Peyer's patch (tissue), 4 donors: ENCODE measurements at regions not wholly inside any gene's neighbourhood (a gene's known extent, or its start where the extent isn't known, plus 50 kb on each side); places are given as distances from the start of the nearest gene placed in this dataset.
A peak's percentile ranks its signal among the peaks of the same experiment; 100 is the strongest.

Experiments
- DNase-seq, 3 donors: peaks; one replicate each; pipeline ENCODE4 v3.0.0-alpha.2; 2017 to 2019
- H3K27ac ChIP-seq, 4 donors: fragments of 200-600 bp; sonication (generic); one replicate each; pipeline ENCODE4 v1.5.1; 2016 to 2019
- H3K27me3 ChIP-seq, 2 donors: fragments of 200-600 bp; sonication (generic); one replicate each; pipeline ENCODE4 v1.5.1; 2019
- H3K36me3 ChIP-seq, 3 donors: fragments of 200-600 bp; sonication (generic); one replicate each; pipeline ENCODE4 v1.5.1; 2016 to 2019
- H3K4me1 ChIP-seq, 4 donors: fragments of 200-600 bp; sonication (generic); one replicate each; pipeline ENCODE4 v1.5.1; 2016 to 2019
- H3K4me3 ChIP-seq, 4 donors: fragments of 200-600 bp; sonication (generic); 1 replicate in 3 of 4; 2 replicates in 1 of 4; pipeline ENCODE4 v1.5.1; 2016 to 2019; ENCODE audit warnings: mild to moderate bottlenecking in 1 of 4
- H3K9me3 ChIP-seq, 4 donors: fragments of 200-600 bp; sonication (generic); one replicate each; pipeline ENCODE4 v1.5.1; 2016 to 2019; ENCODE audit warnings: mild to moderate bottlenecking in 1 of 4
- POLR2A ChIP-seq, 2 donors: fragments of 450-650 bp; IDR thresholded peaks; one replicate each; pipeline ENCODE4 v1.5.1; 2017; ENCODE audit warnings: antibody characterized with exemption in 2 of 2, mild to moderate bottlenecking in 2 of 2, moderate library complexity in 2 of 2
- TF ChIP-seq, protein P1 (sequence below), 6 experiments: fragments of 450-650 bp in 4 of 6; fragments of 200-600 bp in 2 of 6; sonication (generic) in 1 of 6; IDR thresholded peaks; one replicate each; pipeline ENCODE4 v1.5.1; 2017 to 2019; ENCODE audit warnings: antibody characterized with exemption in 6 of 6, mild to moderate bottlenecking in 3 of 6, moderate library complexity in 1 of 6

DNA sequence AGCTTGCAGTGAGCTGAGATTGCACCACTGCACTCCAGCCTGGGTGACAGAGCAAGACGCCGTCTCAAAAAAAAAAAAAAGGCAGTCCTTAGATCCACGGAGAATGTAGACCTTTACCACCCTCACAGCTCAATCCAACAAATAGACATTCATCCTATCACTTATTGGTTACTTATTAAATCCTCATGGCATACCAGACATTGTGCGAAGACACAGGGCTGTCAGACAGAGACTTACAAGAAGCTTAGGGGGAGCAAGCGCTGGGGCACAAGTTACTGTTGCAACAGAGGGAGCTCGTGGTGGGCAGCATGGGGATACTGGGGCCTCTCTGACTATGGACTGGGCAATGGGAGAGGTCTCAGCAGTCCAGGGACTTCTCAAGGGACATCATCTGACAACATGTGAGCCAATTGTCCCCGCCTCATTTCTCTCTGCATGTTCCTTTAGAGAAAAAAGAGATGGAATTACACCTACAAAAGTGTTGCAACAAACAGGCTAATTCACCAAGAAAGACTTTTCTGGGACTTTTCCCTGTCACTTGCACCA, 82.8 kb upstream of the TNS3 start:
- TF ChIP-seq, protein P1, sequence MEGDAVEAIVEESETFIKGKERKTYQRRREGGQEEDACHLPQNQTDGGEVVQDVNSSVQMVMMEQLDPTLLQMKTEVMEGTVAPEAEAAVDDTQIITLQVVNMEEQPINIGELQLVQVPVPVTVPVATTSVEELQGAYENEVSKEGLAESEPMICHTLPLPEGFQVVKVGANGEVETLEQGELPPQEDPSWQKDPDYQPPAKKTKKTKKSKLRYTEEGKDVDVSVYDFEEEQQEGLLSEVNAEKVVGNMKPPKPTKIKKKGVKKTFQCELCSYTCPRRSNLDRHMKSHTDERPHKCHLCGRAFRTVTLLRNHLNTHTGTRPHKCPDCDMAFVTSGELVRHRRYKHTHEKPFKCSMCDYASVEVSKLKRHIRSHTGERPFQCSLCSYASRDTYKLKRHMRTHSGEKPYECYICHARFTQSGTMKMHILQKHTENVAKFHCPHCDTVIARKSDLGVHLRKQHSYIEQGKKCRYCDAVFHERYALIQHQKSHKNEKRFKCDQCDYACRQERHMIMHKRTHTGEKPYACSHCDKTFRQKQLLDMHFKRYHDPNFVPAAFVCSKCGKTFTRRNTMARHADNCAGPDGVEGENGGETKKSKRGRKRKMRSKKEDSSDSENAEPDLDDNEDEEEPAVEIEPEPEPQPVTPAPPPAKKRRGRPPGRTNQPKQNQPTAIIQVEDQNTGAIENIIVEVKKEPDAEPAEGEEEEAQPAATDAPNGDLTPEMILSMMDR (IDR thresholded peaks at IDR 0.05) = no peak
- TF ChIP-seq POLR2A (IDR thresholded peaks at IDR 0.05) = no peak
- no peak overlapping the region for H3K27ac ChIP-seq
- no peaks in the 10 kb centered on the region for H3K9me3 ChIP-seq
- H3K4me3 ChIP-seq = no peak overlapping the region
- no peak for DNase-seq
- no peaks in the 10 kb centered on the region for H3K36me3 ChIP-seq
- H3K27me3 ChIP-seq = no peaks in the 10 kb centered on the region
- H3K4me1 ChIP-seq = peaks cover 0 to 8% (median 0%) of the 10 kb centered on the region in 4 donors

DNA sequence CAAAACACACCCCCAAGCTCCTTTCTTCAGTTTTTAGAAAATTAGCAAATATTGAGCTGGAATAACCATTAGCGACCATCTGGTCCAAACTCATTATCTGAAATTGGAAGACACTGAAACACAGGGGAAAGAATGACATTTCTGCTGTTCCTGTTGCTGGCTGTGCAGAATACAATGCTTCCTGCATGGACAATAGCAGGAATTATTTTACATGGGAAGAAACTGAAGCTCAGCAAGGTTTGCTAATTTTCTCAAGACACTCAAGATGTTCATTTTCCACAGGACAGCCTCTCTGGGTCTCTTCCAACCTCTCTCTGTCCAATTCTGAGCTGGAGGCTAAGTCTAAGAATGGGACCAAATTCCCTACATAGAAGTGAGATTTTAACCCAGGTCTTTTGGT, 81.9 kb upstream of the TNS3 start:
- H3K9me3 ChIP-seq = no peaks in the 10 kb centered on the region
- TF ChIP-seq, protein P1 (IDR thresholded peaks at IDR 0.05) = no peak
- H3K27ac ChIP-seq = no peak overlapping the region
- H3K4me1 ChIP-seq = no peaks in the 10 kb centered on the region
- DNase-seq = no peak
- H3K27me3 ChIP-seq = no peaks in the 10 kb centered on the region
- H3K4me3 ChIP-seq = no peak overlapping the region
- no peaks in the 10 kb centered on the region for H3K36me3 ChIP-seq

DNA sequence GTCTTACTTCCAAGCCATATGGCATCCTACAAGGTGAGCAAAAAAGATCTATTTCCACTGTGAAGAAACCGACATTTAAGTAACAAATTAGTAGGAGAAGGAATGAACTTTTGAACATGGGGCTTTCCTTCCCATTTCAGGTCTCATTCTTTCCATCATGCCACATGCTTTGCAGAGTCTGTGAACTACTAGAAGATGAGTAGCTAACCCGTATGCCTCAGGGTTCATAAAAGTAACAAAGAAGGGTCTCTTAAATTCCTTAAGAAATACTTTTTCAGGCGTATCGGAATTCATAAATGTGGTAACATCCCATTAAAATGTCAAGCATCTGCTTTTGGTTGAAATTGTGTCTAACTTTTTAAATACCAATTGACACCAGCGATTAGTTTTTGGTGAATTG, 81.3 kb upstream of the TNS3 start:
- no peak for TF ChIP-seq POLR2A (IDR thresholded peaks at IDR 0.05)
- TF ChIP-seq, protein P1 (IDR thresholded peaks at IDR 0.05) = no peak

DNA sequence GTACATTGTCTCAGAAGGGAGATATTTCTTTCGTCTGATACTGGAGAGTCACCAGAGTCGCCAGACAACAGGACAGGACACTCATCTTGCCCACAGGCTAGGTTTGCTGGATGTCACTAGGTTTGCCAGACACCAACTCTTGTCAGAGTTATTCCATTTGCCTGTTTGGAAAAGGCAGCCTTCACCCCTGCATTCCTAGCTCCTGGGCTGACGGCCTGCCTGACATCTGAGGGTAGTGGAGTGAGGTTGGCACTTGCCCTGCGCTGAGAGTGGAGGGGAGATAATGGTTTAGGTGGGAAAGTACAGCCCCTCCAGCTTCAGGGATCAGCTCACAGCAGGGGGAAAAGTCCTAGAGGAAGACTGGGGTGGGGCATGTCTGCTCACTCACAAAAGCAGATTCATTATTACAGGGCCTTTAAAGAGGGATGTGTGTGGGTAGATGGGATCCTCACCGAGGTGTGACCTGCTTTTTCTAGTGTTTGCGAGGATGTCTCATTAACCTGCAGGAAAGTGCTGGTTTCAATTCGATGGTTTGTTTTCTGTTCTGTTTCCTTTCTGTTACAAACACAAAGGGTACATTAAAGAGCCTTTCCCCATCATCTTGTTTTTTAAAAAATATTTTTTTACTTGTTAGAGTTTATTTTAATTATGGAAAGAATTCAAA, 79.3 kb upstream of the TNS3 start:
- DNase-seq = no peak
- H3K27ac ChIP-seq = peak overlapping the region in 1 of 4 donors; percentile 17
- H3K9me3 ChIP-seq = no peaks in the 10 kb centered on the region
- TF ChIP-seq, protein P1 (IDR thresholded peaks at IDR 0.05) = no peak
- no peak for TF ChIP-seq POLR2A (IDR thresholded peaks at IDR 0.05)
- no peaks in the 10 kb centered on the region for H3K27me3 ChIP-seq
- no peak overlapping the region for H3K4me3 ChIP-seq
- H3K4me1 ChIP-seq = no peaks in the 10 kb centered on the region
- H3K36me3 ChIP-seq = no peaks in the 10 kb centered on the region

More for the DNA sequence above, 81.3 kb upstream of the TNS3 start:
- no peaks in the 10 kb centered on the region for H3K27me3 ChIP-seq
- H3K4me3 ChIP-seq = no peak overlapping the region
- H3K36me3 ChIP-seq = no peaks in the 10 kb centered on the region
- no peaks in the 10 kb centered on the region for H3K4me1 ChIP-seq
- H3K9me3 ChIP-seq = no peaks in the 10 kb centered on the region
- H3K27ac ChIP-seq = no peak overlapping the region
- no peak for DNase-seq

DNA sequence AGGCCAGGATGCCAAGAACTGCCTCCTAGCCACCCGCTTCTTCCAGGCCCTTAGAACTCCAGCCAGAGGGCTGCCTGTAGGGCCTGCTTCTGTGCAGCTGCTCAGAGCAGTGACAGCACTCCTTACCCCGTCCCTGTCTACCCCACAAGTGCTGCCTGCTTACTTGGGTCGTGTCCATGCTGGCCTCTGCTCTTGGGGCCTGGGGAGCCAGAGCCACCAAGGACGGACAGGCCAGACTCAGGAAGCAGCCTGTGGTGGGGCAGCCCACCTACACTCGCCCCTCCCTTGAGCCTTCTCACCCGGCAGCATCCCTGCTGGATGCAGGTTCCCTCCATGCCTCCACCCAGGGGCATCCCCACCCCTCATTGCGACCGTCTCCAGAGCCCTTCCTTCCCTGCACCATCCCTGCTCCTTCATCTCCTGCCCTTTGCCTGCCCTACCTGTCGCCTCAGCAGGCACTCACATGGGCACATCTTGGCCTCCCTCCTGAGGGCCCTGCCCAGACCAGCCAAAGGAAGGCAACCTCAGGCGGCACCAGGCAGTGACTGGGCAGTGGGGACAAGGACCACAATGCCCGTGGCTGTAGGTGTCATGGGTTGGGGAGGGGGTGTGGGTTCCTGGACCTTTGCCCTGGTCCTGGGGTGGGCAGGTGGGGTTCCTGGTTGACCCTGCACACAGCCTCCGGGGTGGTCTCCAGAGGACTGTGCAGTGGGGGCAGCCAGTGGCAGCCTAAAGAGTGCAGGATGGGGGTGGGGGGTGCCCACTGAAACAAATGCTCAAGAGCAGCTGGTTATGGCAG, 78.0 kb upstream of the TNS3 start:
- no peaks in the 10 kb centered on the region for H3K4me1 ChIP-seq
- no peak overlapping the region for H3K4me3 ChIP-seq
- no peak for TF ChIP-seq POLR2A (IDR thresholded peaks at IDR 0.05)
- TF ChIP-seq, protein P1 (IDR thresholded peaks at IDR 0.05) = no peak
- no peaks in the 10 kb centered on the region for H3K9me3 ChIP-seq
- H3K27me3 ChIP-seq = no peaks in the 10 kb centered on the region
- DNase-seq = no peak
- no peaks in the 10 kb centered on the region for H3K36me3 ChIP-seq
- no peak overlapping the region for H3K27ac ChIP-seq
